Upper lobe of left lung (tissue), 6 donors: ENCODE measurements at regions not wholly inside any gene's neighbourhood (a gene's known extent, or its start where the extent isn't known, plus 50 kb on each side); places are given as distances from the start of the nearest gene placed in this dataset.

Experiments
- ATAC-seq, 2 donors: fragments of 200-7000 bp; cut with Tn5 transposase; one replicate each; pipeline ENCODE4 v1.9.1; 2022; ENCODE audit warnings: mild to moderate bottlenecking in 2 of 2, moderate library complexity in 2 of 2; ENCODE audit not compliant: low FRiP score in 2 of 2
- DNase-seq, 2 donors: peaks; one replicate each; pipeline ENCODE4 v3.0.0-alpha.2; 2019 to 2020
- H3K27ac ChIP-seq, 4 donors: fragments of 200-600 bp; sonication (generic); one replicate each; pipeline ENCODE4 v1.5.1; 2016 to 2019
- H3K27me3 ChIP-seq, 4 donors: fragments of 200-600 bp; sonication (generic); one replicate each; pipeline ENCODE4 v1.5.1; 2017 to 2019
- H3K36me3 ChIP-seq, 4 donors: fragments of 200-600 bp; sonication (generic); one replicate each; pipeline ENCODE4 v1.5.1; 2016 to 2019
- H3K4me1 ChIP-seq, 4 donors: fragments of 200-600 bp; sonication (generic); one replicate each; pipeline ENCODE4 v1.5.1; 2018 to 2019
- H3K4me3 ChIP-seq, 4 donors: fragments of 200-600 bp; sonication (generic); one replicate each; pipeline ENCODE4 v1.5.1; 2017 to 2019; ENCODE audit warnings: mild to moderate bottlenecking in 2 of 4, moderate library complexity in 1 of 4
- H3K9me3 ChIP-seq, 4 donors: fragments of 200-600 bp; sonication (generic); one replicate each; pipeline ENCODE4 v1.5.1; 2018 to 2019
- CTCF ChIP-seq, 6 experiments: fragments of 450-650 bp in 4 of 6; fragments of 200-600 bp in 2 of 6; sonication (generic) in 2 of 6; IDR thresholded peaks; one replicate each; pipeline ENCODE4 v1.5.1; 2016 to 2019; ENCODE audit warnings: antibody characterized with exemption in 6 of 6
- EP300 ChIP-seq, 4 donors: sonication (generic); formaldehyde crosslinking; IDR thresholded peaks; one replicate each; pipeline ENCODE4 v1.5.1; 2017; ENCODE audit warnings: antibody characterized with exemption in 4 of 4, control low read depth in 2 of 4
- POLR2A ChIP-seq, 4 donors: fragments of 450-650 bp; IDR thresholded peaks; one replicate each; pipeline ENCODE4 v1.5.1; 2016 to 2017; ENCODE audit warnings: antibody characterized with exemption in 4 of 4, mild to moderate bottlenecking in 2 of 4
- POLR2AphosphoS5 ChIP-seq, 2 donors: sonication (generic); formaldehyde crosslinking; IDR thresholded peaks; one replicate each; pipeline ENCODE4 v1.5.1; 2017; ENCODE audit warnings: antibody characterized with exemption in 2 of 2
- WGBS, 2 donors: methylation state at CpG; one replicate each; pipeline ENCODE4 v1.1.5; 2017 to 2018; 5-methylcytosine and 5-hydroxymethylcytosine counted together
- donor health status: DM: no; HTN: no; CAD: no; lungs with moderate emphysema.
- donor health status: DM: no; HTN: yes; CAD: no; lungs with severe emphysema.

DNA sequence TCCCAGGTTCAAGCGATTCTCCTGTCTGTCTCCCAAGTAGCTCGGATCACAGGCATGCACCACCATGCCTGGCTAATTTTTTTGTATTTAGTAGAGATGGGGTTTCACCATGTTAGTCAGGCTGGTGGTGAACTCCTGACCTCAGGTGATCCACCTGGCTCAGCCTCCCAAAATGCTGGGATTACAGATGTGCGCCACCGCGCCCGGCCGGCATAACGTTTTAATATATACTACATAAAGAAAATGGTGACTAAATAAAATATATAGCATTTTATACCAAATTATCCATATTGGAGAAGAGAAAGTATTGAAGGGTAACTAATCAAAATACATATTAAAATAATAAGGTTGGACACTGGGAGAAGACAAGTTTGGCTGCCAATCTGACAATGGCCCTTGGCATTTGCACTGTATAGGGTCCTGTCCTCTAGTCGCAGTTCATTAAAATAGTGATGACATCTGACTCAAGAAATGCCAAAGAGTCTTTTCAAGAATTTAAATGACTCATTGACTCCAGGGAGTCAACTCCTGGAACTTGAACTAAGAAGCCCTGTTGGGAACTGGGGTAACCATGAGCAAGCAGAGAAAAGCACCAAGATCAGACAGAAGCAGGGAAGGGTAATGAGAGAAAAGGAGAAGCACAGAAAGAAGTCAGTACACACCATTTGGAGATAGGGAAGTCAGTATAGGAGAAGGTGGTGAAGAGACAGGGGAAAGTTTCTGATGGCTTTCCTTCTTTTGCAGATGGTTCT is 91.1 kb downstream of the CH25H start:
- no peaks in the 10 kb centered on the region for H3K36me3 ChIP-seq
- H3K27me3 ChIP-seq = no peaks in the 10 kb centered on the region
- no peaks in the 10 kb centered on the region for H3K4me1 ChIP-seq
- DNase-seq (peak in 1 of 2 donors; percentile 63), ATAC-seq (peak in 1 of 2 donors; percentile 71)
- no peak for TF ChIP-seq POLR2A (IDR thresholded peaks at IDR 0.05)
- TF ChIP-seq EP300 (IDR thresholded peaks at IDR 0.05) = no peak
- no peak for TF ChIP-seq POLR2AphosphoS5 (IDR thresholded peaks at IDR 0.05)
- TF ChIP-seq CTCF (IDR thresholded peaks at IDR 0.05) = no peak
- 92 to 95% methylated on average over 9 of the region's 9 CpGs for WGBS, 2 donors
- H3K9me3 ChIP-seq = no peaks in the 10 kb centered on the region
- no peak overlapping the region for H3K4me3 ChIP-seq
- no peak overlapping the region for H3K27ac ChIP-seq

GRCh38 chr10:89114846-89115625 is 92.1 kb downstream of the CH25H start:
- Histone ChIP-seq H3K27me3 (no peaks in the 10 kb centered on the region), H3K9me3 (no peaks in the 10 kb centered on the region), H3K4me3 (no peak overlapping the region), H3K27ac (no peak overlapping the region), H3K36me3 (no peaks in the 10 kb centered on the region), H3K4me1 (peaks cover 0 to 5% (median 0%) of the 10 kb centered on the region in 4 donors)
- no peak for TF ChIP-seq EP300 (IDR thresholded peaks at IDR 0.05)
- TF ChIP-seq POLR2A (IDR thresholded peaks at IDR 0.05) = no peak
- TF ChIP-seq CTCF (IDR thresholded peaks at IDR 0.05) = no peak
- TF ChIP-seq POLR2AphosphoS5 (IDR thresholded peaks at IDR 0.05) = no peak
- no peak for ATAC-seq
- DNase-seq = no peak
- 78 to 93% methylated on average over 1 of the region's 1 CpG for WGBS, 2 donors

DNA sequence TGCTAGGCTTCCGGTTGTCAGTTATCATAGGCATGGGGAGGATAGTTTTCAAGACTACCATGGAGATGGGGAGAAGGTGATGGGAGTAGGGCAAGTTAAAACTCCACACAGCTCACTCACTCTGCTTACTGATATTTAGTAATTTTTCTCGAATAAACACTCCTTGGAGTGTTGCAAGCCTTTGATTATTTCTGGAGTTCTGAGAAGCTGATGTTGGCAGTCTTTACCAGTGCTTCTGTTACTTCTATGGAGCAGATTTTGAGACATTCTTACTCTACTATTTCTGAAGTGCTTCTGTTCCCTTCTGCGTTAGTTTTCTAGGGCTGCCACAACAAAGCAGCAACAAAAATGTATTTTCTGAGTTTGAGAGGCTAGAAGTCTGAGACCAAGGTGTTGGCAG is 104.4 kb downstream of the CH25H start:
- no peak overlapping the region for H3K4me3 ChIP-seq
- TF ChIP-seq POLR2AphosphoS5 (IDR thresholded peaks at IDR 0.05) = no peak
- no peak for TF ChIP-seq POLR2A (IDR thresholded peaks at IDR 0.05)
- TF ChIP-seq EP300 (IDR thresholded peaks at IDR 0.05) = no peak
- no peak for TF ChIP-seq CTCF (IDR thresholded peaks at IDR 0.05)
- no peaks in the 10 kb centered on the region for H3K27me3 ChIP-seq
- WGBS, 2 donors = 68 to 89% methylated on average over 3 of the region's 3 CpGs
- H3K4me1 ChIP-seq = peaks cover 0 to 8% (median 3%) of the 10 kb centered on the region in 4 donors
- no peaks in the 10 kb centered on the region for H3K9me3 ChIP-seq
- no peaks in the 10 kb centered on the region for H3K36me3 ChIP-seq
- H3K27ac ChIP-seq = peak overlapping the region in 2 of 4 donors; percentile 60 to 65
- ATAC-seq = no peak
- no peak for DNase-seq

- Histone ChIP-seq H3K27ac (peak overlapping the region in 2 of 4 donors; percentile 60 to 65), H3K27me3 (no peaks in the 10 kb centered on the region), H3K36me3 (no peaks in the 10 kb centered on the region), H3K9me3 (no peaks in the 10 kb centered on the region), H3K4me3 (no peak overlapping the region), H3K4me1 (peaks cover 0 to 8% (median 3%) of the 10 kb centered on the region in 4 donors)
- DNase-seq = no peak
- peak in 1 of 2 donors; percentile 8 for TF ChIP-seq POLR2AphosphoS5 (IDR thresholded peaks at IDR 0.05)
- no peak for TF ChIP-seq CTCF (IDR thresholded peaks at IDR 0.05)
- no peak for TF ChIP-seq POLR2A (IDR thresholded peaks at IDR 0.05)
- TF ChIP-seq EP300 (IDR thresholded peaks at IDR 0.05) = no peak
- WGBS, 2 donors = 64 to 66% methylated on average over 4 of the region's 4 CpGs
- ATAC-seq = no peak
Observed at GRCh38 chr10:89101943-89102342, 105.2 kb downstream of the CH25H start.
